ENCODE measurements at regions not wholly inside any gene's neighbourhood (a gene's known extent, or its start where the extent isn't known, plus 50 kb on each side); places are given as distances from the start of the nearest gene placed in this dataset.

GRCh38 chr22:34108168-34108567, 187.9 kb upstream of the LARGE1 start:
- ChIA-PET POLR2A (no interaction called here), CTCF (interaction anchor here (0.7 to 7.3 kb wide), 2 partner anchors 219 to 806 kb away, joined by 3 to 94 read pairs; no protein-coding TSS in a partner anchor)
- Histone ChIP-seq H3K4me2 (replicated peaks; ENCODE audit: low read depth, low read length, poor library complexity, severe bottlenecking) (no peak overlapping the region), H3K4me3 (ENCODE audit: control extremely low read depth in 1 of 5, extremely low read depth in 1 of 5, insufficient read depth in 1 of 5, low read depth in 2 of 5, low read length in 4 of 5) (no peak overlapping the region), H3K79me2 (ENCODE audit: control insufficient read depth, insufficient read depth, low read length) (no peaks in the 10 kb centered on the region), H3K4me1 (ENCODE audit: control insufficient read depth in 2 of 2, insufficient read depth in 2 of 2, low read length in 2 of 2) (no peaks in the 10 kb centered on the region), H4K20me1 (ENCODE audit: control insufficient read depth, insufficient read depth, low read length, poor library complexity, severe bottlenecking) (no peaks in the 10 kb centered on the region), H3K27me3 (replicated peaks in 1 of 4; ENCODE audit: control extremely low read depth in 1 of 4, control insufficient read depth in 3 of 4, insufficient read depth in 4 of 4, low read length in 3 of 4) (peaks cover 0 to 5% (median 1%) of the 10 kb centered on the region in 4 experiments), H2AFZ (ENCODE audit: insufficient read depth, low read depth, low read length, poor library complexity, severe bottlenecking) (no peak overlapping the region), H3K36me3 (replicated peaks in 1 of 2; ENCODE audit: control extremely low read depth in 1 of 2, control insufficient read depth in 1 of 2, extremely low read depth in 1 of 2, insufficient read depth in 2 of 2, low read length in 1 of 2) (no peaks in the 10 kb centered on the region), H3K9me3 (ENCODE audit: control extremely low read depth in 1 of 3, control insufficient read depth in 2 of 3, insufficient read depth in 1 of 3, low read length in 2 of 3) (no peaks in the 10 kb centered on the region), H3K27ac (ENCODE audit: low read length in 2 of 2) (no peak overlapping the region), H3K9ac (ENCODE audit: low read length) (no peak overlapping the region)
- peaks cover 2% of the 10 kb centered on the region for H3K4me1 Mint-ChIP-seq
- intact Hi-C loops (cut with micrococcal nuclease): no loop called here
- no peak overlapping the region for H3K4me3 Mint-ChIP-seq
- 100% methylated on average over 2 of the region's 3 CpGs for WGBS (ENCODE audit: insufficient coverage)
- TF ChIP-seq, protein P1, sequence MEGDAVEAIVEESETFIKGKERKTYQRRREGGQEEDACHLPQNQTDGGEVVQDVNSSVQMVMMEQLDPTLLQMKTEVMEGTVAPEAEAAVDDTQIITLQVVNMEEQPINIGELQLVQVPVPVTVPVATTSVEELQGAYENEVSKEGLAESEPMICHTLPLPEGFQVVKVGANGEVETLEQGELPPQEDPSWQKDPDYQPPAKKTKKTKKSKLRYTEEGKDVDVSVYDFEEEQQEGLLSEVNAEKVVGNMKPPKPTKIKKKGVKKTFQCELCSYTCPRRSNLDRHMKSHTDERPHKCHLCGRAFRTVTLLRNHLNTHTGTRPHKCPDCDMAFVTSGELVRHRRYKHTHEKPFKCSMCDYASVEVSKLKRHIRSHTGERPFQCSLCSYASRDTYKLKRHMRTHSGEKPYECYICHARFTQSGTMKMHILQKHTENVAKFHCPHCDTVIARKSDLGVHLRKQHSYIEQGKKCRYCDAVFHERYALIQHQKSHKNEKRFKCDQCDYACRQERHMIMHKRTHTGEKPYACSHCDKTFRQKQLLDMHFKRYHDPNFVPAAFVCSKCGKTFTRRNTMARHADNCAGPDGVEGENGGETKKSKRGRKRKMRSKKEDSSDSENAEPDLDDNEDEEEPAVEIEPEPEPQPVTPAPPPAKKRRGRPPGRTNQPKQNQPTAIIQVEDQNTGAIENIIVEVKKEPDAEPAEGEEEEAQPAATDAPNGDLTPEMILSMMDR (IDR thresholded peaks at IDR 0.05): no peak
- TF ChIP-seq EZH2 (IDR thresholded peaks at IDR 0.05; ENCODE audit: borderline replicate concordance, insufficient read depth, low read depth, low read length, poor library complexity, severe bottlenecking): no peak
- no peak overlapping the region for H3K27ac Mint-ChIP-seq
- DNase-seq: no peak
- peaks cover 19% of the 10 kb centered on the region for H3K27me3 Mint-ChIP-seq
- ATAC-seq (ENCODE audit: low read depth): no peak
- H3K9me3 Mint-ChIP-seq (ENCODE audit: insufficient read depth): no peaks in the 10 kb centered on the region

- intact Hi-C loops (cut with micrococcal nuclease): loop anchor here (1.0 kb wide), 3 partner anchors 188 to 809 kb away; no protein-coding TSS in a partner anchor
Observed at GRCh38 chr22:34111210-34111824, 191.0 kb upstream of the LARGE1 start.

More at GRCh38 chr22:34111210-34111824, 191.0 kb upstream of the LARGE1 start:
- H3K4me3 ChIP-seq (ENCODE audit: control extremely low read depth in 1 of 5, extremely low read depth in 1 of 5, insufficient read depth in 1 of 5, low read depth in 2 of 5, low read length in 4 of 5): no peak overlapping the region
- no peak overlapping the region for H3K27ac Mint-ChIP-seq
- peaks cover 12% of the 10 kb centered on the region for H3K27me3 Mint-ChIP-seq
- no peaks in the 10 kb centered on the region for H3K4me1 ChIP-seq (ENCODE audit: control insufficient read depth in 2 of 2, insufficient read depth in 2 of 2, low read length in 2 of 2)
- H3K9ac ChIP-seq (ENCODE audit: low read length): no peak overlapping the region
- no peaks in the 10 kb centered on the region for H3K27me3 ChIP-seq (replicated peaks in 1 of 4; ENCODE audit: control extremely low read depth in 1 of 4, control insufficient read depth in 3 of 4, insufficient read depth in 4 of 4, low read length in 3 of 4)
- H3K36me3 ChIP-seq (replicated peaks in 1 of 2; ENCODE audit: control extremely low read depth in 1 of 2, control insufficient read depth in 1 of 2, extremely low read depth in 1 of 2, insufficient read depth in 2 of 2, low read length in 1 of 2): no peaks in the 10 kb centered on the region
- no peaks in the 10 kb centered on the region for H3K79me2 ChIP-seq (ENCODE audit: control insufficient read depth, insufficient read depth, low read length)
- no peak overlapping the region for H3K4me2 ChIP-seq (replicated peaks; ENCODE audit: low read depth, low read length, poor library complexity, severe bottlenecking)
- no peaks in the 10 kb centered on the region for H3K9me3 Mint-ChIP-seq (ENCODE audit: insufficient read depth)
- ChIA-PET CTCF (interaction anchor here (0.7 to 7.3 kb wide), 21 partner anchors 9 to 1093 kb away, joined by 3 to 94 read pairs (median 4); no protein-coding TSS in a partner anchor), POLR2A (no interaction called here)
- H3K27ac ChIP-seq (ENCODE audit: low read length in 2 of 2): no peak overlapping the region
- TF ChIP-seq, protein P1 (IDR thresholded peaks at IDR 0.05): peak; percentile 84
- TF ChIP-seq EZH2 (IDR thresholded peaks at IDR 0.05; ENCODE audit: borderline replicate concordance, insufficient read depth, low read depth, low read length, poor library complexity, severe bottlenecking): no peak
- no peaks in the 10 kb centered on the region for H3K4me1 Mint-ChIP-seq
- no peaks in the 10 kb centered on the region for H3K9me3 ChIP-seq (ENCODE audit: control extremely low read depth in 1 of 3, control insufficient read depth in 2 of 3, insufficient read depth in 1 of 3, low read length in 2 of 3)
- no peaks in the 10 kb centered on the region for H4K20me1 ChIP-seq (ENCODE audit: control insufficient read depth, insufficient read depth, low read length, poor library complexity, severe bottlenecking)
- no peak overlapping the region for H2AFZ ChIP-seq (ENCODE audit: insufficient read depth, low read depth, low read length, poor library complexity, severe bottlenecking)
- ATAC-seq (ENCODE audit: low read depth) (peak; percentile 64), DNase-seq (peak; percentile 63)
- no peak overlapping the region for H3K4me3 Mint-ChIP-seq
- 0% methylated on average over 3 of the region's 7 CpGs for WGBS (ENCODE audit: insufficient coverage)

All from B cell (primary cell).